CD4-positive, alpha-beta T cell (primary cell): ENCODE measurements at regions not wholly inside any gene's neighbourhood (a gene's known extent, or its start where the extent isn't known, plus 50 kb on each side); places are given as distances from the start of the nearest gene placed in this dataset.

ENCODE experiments used
- ATAC-seq: fragments of 200-7000 bp; cut with Tn5 transposase; one replicate; pipeline ENCODE4 v1.10.0; 2022; ENCODE audit warnings: mild to moderate bottlenecking; ENCODE audit not compliant: poor library complexity
- CTCF ChIA-PET: fragments of 350-600 bp; sonication (Branson Sonifier 250); formaldehyde crosslinking; loops from one replicate; lab custom pipeline; 2021; ENCODE audit warnings: antibody characterized with exemption, inconsistent platforms; lab: Charles Lee
- POLR2A ChIA-PET: fragments of 350-600 bp; sonication (Branson Sonifier 250); formaldehyde crosslinking; loops from one replicate; lab custom pipeline; 2021; ENCODE audit warnings: antibody characterized with exemption, inconsistent platforms; lab: Charles Lee
- DNase-seq, 14 experiments: peaks; one replicate each; pipeline ENCODE4 v3.0.0-alpha.2; 2013 to 2020; ENCODE audit warnings: mixed read lengths in 2 of 14
- H3K27ac ChIP-seq, 2 donors: one replicate each; pipeline versions ENCODE4 v1.5.1 to v1.7.0; 2013; ENCODE audit warnings: low read length in 2 of 2, low read depth in 1 of 2, mild to moderate bottlenecking in 1 of 2
- H3K27me3 ChIP-seq, 2 experiments: 1 replicate in 1 of 2; 2 replicates in 1 of 2; pipeline versions ENCODE4 v1.6.1 to v1.7.0; 2013; ENCODE audit warnings: low read length in 2 of 2, control low read depth in 1 of 2, mild to moderate bottlenecking in 1 of 2, moderate library complexity in 1 of 2; ENCODE audit not compliant: insufficient read depth in 2 of 2, control insufficient read depth in 1 of 2
- H3K36me3 ChIP-seq: one replicate; pipeline ENCODE4 v1.6.1; 2013; ENCODE audit warnings: low read length, control low read depth; ENCODE audit not compliant: insufficient read depth
- H3K4me1 ChIP-seq: one replicate; pipeline ENCODE4 v1.6.1; 2013; ENCODE audit warnings: low read length, control low read depth; ENCODE audit not compliant: insufficient read depth
- H3K4me3 ChIP-seq: one replicate; pipeline ENCODE4 v1.5.1; 2013; ENCODE audit warnings: mild to moderate bottlenecking, low read length, moderate library complexity
- H3K9me3 ChIP-seq, 2 experiments: 1 replicate in 1 of 2; 2 replicates in 1 of 2; pipeline versions ENCODE4 v1.6.1 to v1.7.0; 2013; ENCODE audit warnings: low read length in 2 of 2, mild to moderate bottlenecking in 2 of 2, control low read depth in 1 of 2, moderate library complexity in 1 of 2; ENCODE audit not compliant: control insufficient read depth in 1 of 2, insufficient read depth in 1 of 2
- H3K27ac Mint-ChIP-seq: one replicate; pipeline ENCODE4 v1.8.0; 2020; ENCODE audit warnings: mixed read lengths
- H3K27me3 Mint-ChIP-seq: one replicate; pipeline ENCODE4 v1.8.0; 2021; ENCODE audit warnings: mixed read lengths
- H3K36me3 Mint-ChIP-seq: one replicate; pipeline ENCODE4 v1.8.0; 2021; ENCODE audit warnings: low read depth, mixed read lengths
- H3K4me1 Mint-ChIP-seq: one replicate; pipeline ENCODE4 v1.8.0; 2021; ENCODE audit warnings: low read depth, mixed read lengths
- H3K4me3 Mint-ChIP-seq: one replicate; pipeline ENCODE4 v1.8.0; 2020; ENCODE audit warnings: mild to moderate bottlenecking, mixed read lengths
- H3K9me3 Mint-ChIP-seq: one replicate; pipeline ENCODE4 v1.8.0; 2020; ENCODE audit warnings: mixed read lengths
- intact Hi-C, 2 experiments: fragments of 100-400 bp; cut with DNase I in 1 of 2; cut with micrococcal nuclease in 1 of 2; formaldehyde crosslinking; loops; one replicate each; pipeline versions ENCODE4 v1.15.1 to v1.9.0; 2023 to 2025; cut with DNase I, micrococcal nuclease
- TF ChIP-seq, protein P1 (sequence below): fragments of 200-600 bp; IDR thresholded peaks from one replicate; pipeline ENCODE4 v1.8.0; 2022; ENCODE audit warnings: antibody characterized with exemption, mild to moderate bottlenecking

GRCh38 chr18:34108206-34108605 lies 116.5 kb downstream of the NOL4 start:
- TF ChIP-seq, protein P1, sequence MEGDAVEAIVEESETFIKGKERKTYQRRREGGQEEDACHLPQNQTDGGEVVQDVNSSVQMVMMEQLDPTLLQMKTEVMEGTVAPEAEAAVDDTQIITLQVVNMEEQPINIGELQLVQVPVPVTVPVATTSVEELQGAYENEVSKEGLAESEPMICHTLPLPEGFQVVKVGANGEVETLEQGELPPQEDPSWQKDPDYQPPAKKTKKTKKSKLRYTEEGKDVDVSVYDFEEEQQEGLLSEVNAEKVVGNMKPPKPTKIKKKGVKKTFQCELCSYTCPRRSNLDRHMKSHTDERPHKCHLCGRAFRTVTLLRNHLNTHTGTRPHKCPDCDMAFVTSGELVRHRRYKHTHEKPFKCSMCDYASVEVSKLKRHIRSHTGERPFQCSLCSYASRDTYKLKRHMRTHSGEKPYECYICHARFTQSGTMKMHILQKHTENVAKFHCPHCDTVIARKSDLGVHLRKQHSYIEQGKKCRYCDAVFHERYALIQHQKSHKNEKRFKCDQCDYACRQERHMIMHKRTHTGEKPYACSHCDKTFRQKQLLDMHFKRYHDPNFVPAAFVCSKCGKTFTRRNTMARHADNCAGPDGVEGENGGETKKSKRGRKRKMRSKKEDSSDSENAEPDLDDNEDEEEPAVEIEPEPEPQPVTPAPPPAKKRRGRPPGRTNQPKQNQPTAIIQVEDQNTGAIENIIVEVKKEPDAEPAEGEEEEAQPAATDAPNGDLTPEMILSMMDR = no peak
- H3K9me3 ChIP-seq = no peaks in the 10 kb centered on the region
- no peaks in the 10 kb centered on the region for H3K4me1 ChIP-seq
- Mint-ChIP-seq H3K36me3 (no peaks in the 10 kb centered on the region), H3K27me3 (no peaks in the 10 kb centered on the region), H3K4me3 (no peak overlapping the region), H3K9me3 (peaks cover 18% of the 10 kb centered on the region), H3K27ac (no peak overlapping the region), H3K4me1 (no peaks in the 10 kb centered on the region)
- no peaks in the 10 kb centered on the region for H3K36me3 ChIP-seq
- ATAC-seq (no peak), DNase-seq (no peak)
- H3K27me3 ChIP-seq = no peaks in the 10 kb centered on the region
- no peak overlapping the region for H3K27ac ChIP-seq
- POLR2A ChIA-PET = no interaction called here
- CTCF ChIA-PET = no interaction called here
- H3K4me3 ChIP-seq = no peak overlapping the region
- intact Hi-C loops = no loop called here

DNA sequence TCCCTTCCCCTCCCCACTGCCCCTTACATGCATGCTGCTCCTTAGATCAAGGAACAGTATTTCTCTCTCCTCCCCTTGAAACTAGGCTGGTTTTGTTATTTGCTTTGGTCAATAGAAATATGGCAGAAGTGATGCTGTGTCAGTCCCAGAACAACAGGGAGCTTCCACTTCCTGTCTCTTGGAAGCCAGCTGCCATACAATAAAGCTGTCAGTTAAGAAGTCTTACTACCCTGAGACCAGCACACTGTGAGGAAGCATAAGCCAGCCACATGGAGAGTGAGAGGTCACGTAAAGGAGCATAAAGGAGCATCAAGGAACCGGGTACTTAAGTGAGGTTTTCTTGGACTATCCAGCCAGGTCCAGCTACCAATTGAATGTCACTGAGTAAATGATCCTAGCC lies 126.6 kb downstream of the NOL4 start:
- CTCF ChIA-PET = no interaction called here
- Mint-ChIP-seq H3K9me3 (no peaks in the 10 kb centered on the region), H3K27ac (no peak overlapping the region)

GRCh38 chr18:34097312-34097711 lies 127.4 kb downstream of the NOL4 start:
- peaks cover 0 to 9% of the 10 kb centered on the region in 2 experiments for H3K9me3 ChIP-seq
- Mint-ChIP-seq H3K9me3 (no peaks in the 10 kb centered on the region), H3K4me3 (no peak overlapping the region), H3K4me1 (no peaks in the 10 kb centered on the region), H3K27ac (no peak overlapping the region), H3K27me3 (no peaks in the 10 kb centered on the region), H3K36me3 (no peaks in the 10 kb centered on the region)
- POLR2A ChIA-PET = no interaction called here
- H3K27ac ChIP-seq = no peak overlapping the region
- no peaks in the 10 kb centered on the region for H3K36me3 ChIP-seq
- DNase-seq (no peak), ATAC-seq (no peak)
- CTCF ChIA-PET = no interaction called here
- TF ChIP-seq, protein P1 = no peak
- H3K27me3 ChIP-seq = no peaks in the 10 kb centered on the region
- H3K4me3 ChIP-seq = no peak overlapping the region
- intact Hi-C loops = no loop called here
- no peaks in the 10 kb centered on the region for H3K4me1 ChIP-seq

More for the DNA sequence above, 126.6 kb downstream of the NOL4 start:
- no peaks in the 10 kb centered on the region for H3K36me3 Mint-ChIP-seq
- Histone ChIP-seq H3K4me1 (no peaks in the 10 kb centered on the region), H3K4me3 (no peak overlapping the region), H3K27ac (no peak overlapping the region), H3K27me3 (no peaks in the 10 kb centered on the region), H3K9me3 (peaks cover 0 to 9% of the 10 kb centered on the region in 2 experiments), H3K36me3 (no peaks in the 10 kb centered on the region)
- H3K4me3 Mint-ChIP-seq = no peak overlapping the region
- no peak for ATAC-seq
- H3K27me3 Mint-ChIP-seq = no peaks in the 10 kb centered on the region
- DNase-seq = no peak
- POLR2A ChIA-PET = no interaction called here
- intact Hi-C loops = no loop called here
- TF ChIP-seq, protein P1 = no peak
- H3K4me1 Mint-ChIP-seq = no peaks in the 10 kb centered on the region
